ENCODE measurements at regions not wholly inside any gene's neighbourhood (a gene's known extent, or its start where the extent isn't known, plus 50 kb on each side); places are given as distances from the start of the nearest gene placed in this dataset.

- Histone ChIP-seq H3K4me2 (no peak overlapping the region), H3K36me3 (no peaks in the 10 kb centered on the region), H3K27me3 (peaks cover 57% of the 10 kb centered on the region), H3K4me1 (no peaks in the 10 kb centered on the region), H3K27ac (no peak overlapping the region), H3K9me3 (peaks cover 9% of the 10 kb centered on the region), H3K4me3 (no peak overlapping the region), H3K9ac (no peak overlapping the region), H4K20me1 (no peaks in the 10 kb centered on the region)
- no peak for TF ChIP-seq Cebpa-rat (IDR thresholded peaks at IDR 0.05)
Observed at GRCh38 chrX:98795636-98796035, 1614.4 kb downstream of the PCDH19 start.

- peaks cover 53% of the 10 kb centered on the region for H3K27me3 ChIP-seq
- H3K4me2 ChIP-seq, result no peak overlapping the region
- H4K20me1 ChIP-seq, result no peaks in the 10 kb centered on the region
- no peak overlapping the region for H3K4me3 ChIP-seq
- H3K9me3 ChIP-seq, result peaks cover 30% of the 10 kb centered on the region
- TF ChIP-seq Cebpa-rat (IDR thresholded peaks at IDR 0.05), result no peak
- no peak overlapping the region for H3K9ac ChIP-seq
- no peaks in the 10 kb centered on the region for H3K4me1 ChIP-seq
- H3K27ac ChIP-seq, result no peak overlapping the region
- no peaks in the 10 kb centered on the region for H3K36me3 ChIP-seq
Observed at GRCh38 chrX:98755912-98756311, 1654.2 kb downstream of the PCDH19 start.

- Histone ChIP-seq H3K27me3 (peaks cover 73% of the 10 kb centered on the region), H3K4me2 (no peak overlapping the region), H3K36me3 (no peaks in the 10 kb centered on the region), H3K9me3 (no peaks in the 10 kb centered on the region), H4K20me1 (no peaks in the 10 kb centered on the region), H3K27ac (no peak overlapping the region), H3K4me1 (no peaks in the 10 kb centered on the region), H3K9ac (no peak overlapping the region), H3K4me3 (no peak overlapping the region)
- no peak for TF ChIP-seq Cebpa-rat (IDR thresholded peaks at IDR 0.05)
Observed at GRCh38 chrX:98731821-98732220, 1678.3 kb downstream of the PCDH19 start.

GRCh38 chrX:98717970-98718369 is 1692.1 kb downstream of the PCDH19 start:
- no peaks in the 10 kb centered on the region for H4K20me1 ChIP-seq
- no peak overlapping the region for H3K4me2 ChIP-seq
- H3K27ac ChIP-seq, result no peak overlapping the region
- H3K36me3 ChIP-seq, result no peaks in the 10 kb centered on the region
- H3K4me1 ChIP-seq, result no peaks in the 10 kb centered on the region
- peaks cover 13% of the 10 kb centered on the region for H3K9me3 ChIP-seq
- no peak overlapping the region for H3K9ac ChIP-seq
- no peak for TF ChIP-seq Cebpa-rat (IDR thresholded peaks at IDR 0.05)
- no peak overlapping the region for H3K4me3 ChIP-seq
- H3K27me3 ChIP-seq, result peaks cover 46% of the 10 kb centered on the region

Data from BLaER1 (cell line).